CD4-positive, alpha-beta T cell treated with Interleukin-15 for 1 hour (primary cell): ENCODE measurements at regions not wholly inside any gene's neighbourhood (a gene's known extent, or its start where the extent isn't known, plus 50 kb on each side); places are given as distances from the start of the nearest gene placed in this dataset.
"Not testable (repeated sequence)": the region's sequence is repeated elsewhere in the genome, so short reads cannot be mapped to it uniquely, and the experiment has no call there.

Experiments used
- DNase-seq: peaks from one replicate; pipeline ENCODE4 v3.0.0-alpha.2; 2020

GRCh38 chr17:33574942-33575445, 281.9 kb upstream of the ASIC2 start:
- no peak for DNase-seq

DNA sequence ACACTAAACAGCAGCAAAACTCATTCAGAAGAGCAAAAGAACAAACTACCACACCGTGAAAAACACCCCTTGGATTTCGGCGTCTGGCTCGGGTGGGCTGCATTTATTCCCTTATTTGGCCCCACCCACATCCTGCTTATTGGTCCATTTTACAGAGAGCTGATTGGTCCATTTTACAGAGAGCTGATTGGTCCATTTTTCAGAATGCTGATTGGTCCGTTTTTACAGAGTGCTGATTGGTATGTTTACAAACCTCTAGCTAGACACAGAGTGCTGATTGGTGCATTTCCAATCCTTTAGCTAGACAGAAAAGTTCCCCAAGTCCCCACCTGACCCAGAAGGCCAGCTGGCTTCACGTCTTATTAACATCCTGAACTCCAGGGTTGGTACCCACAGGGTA, 286.6 kb upstream of the ASIC2 start:
- not testable (repeated sequence) for DNase-seq

DNA sequence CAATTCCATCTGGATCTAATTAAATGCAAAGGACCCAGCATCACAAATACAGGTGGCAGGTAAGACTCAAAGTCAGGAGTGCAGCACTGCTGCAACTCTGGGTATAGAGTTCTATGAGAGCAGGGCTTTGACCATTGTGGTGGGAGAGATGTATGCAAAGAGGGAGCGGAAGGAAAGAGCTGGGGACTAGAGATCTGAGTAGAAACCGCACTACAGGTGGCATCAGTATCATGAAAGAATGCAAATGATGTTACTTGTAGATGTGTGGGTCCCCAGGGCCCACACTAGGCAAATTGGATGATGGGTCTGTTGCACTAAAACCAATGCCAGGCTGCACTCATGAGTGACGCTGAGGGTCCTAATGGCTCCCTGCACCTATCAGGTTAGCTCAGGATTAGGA, 287.1 kb upstream of the ASIC2 start:
- no peak for DNase-seq

DNA sequence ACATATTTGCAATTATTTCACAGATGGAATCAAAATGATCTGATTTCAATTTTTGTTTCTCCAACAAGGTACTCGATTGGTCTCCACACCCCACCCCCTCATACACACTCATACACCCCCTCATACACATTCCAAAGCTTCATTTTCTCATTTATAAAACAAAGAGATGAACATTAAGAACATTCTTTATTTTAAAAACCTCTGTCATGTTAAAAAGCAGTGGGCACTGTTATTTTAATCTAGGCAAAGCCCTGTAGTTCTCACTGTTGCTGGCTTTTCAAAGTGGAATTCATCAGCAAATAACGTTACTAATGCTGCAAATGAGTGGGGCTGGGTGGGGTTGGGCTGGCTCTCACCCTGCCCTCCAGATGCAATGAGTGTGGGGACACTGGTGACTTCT, 289.6 kb upstream of the ASIC2 start:
- DNase-seq = no peak

DNA sequence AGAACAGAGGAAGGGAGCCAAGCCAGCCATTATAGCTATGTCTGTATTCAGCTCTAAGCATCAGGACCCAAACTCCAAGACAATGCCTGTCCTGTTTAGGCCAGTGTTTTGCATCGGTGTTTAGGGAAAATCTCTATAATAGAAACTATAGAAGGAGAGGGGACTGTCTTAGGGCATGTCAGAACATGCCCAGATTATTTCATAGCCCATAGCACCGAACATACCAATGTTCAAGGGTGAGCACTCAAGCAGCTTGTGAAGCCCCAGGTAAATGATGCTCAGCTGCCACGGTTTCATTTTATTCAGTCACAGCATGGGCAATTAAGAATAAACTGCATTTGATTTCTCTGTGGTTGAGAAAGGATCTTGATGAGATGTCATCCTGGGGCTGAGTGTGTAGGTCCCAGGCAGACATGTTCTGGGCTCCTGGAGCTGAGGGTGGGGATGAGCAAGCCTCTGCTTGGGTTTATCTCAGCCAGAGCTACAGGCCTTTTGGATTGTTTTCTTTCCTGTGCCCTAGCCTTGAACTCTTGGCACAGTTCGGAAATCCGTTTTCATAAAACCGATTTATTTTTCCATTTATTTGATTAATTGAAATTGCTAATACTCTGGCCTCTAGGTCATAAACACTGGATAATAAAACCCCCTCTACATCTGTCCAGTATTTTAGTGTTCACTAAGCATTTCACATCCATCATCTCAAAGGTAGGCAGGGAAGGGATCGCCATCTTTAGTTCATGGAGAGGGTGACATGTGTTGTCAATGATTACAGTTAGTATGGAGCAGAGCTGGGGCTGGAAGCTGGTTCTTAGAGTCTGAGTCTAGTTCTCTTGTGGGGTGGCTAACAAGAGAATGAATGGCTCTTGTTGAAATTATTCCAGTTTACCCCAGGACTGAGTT, 290.7 kb upstream of the ASIC2 start:
- no peak for DNase-seq

GRCh38 chr17:33593991-33594390, 300.9 kb upstream of the ASIC2 start:
- no peak for DNase-seq

DNA sequence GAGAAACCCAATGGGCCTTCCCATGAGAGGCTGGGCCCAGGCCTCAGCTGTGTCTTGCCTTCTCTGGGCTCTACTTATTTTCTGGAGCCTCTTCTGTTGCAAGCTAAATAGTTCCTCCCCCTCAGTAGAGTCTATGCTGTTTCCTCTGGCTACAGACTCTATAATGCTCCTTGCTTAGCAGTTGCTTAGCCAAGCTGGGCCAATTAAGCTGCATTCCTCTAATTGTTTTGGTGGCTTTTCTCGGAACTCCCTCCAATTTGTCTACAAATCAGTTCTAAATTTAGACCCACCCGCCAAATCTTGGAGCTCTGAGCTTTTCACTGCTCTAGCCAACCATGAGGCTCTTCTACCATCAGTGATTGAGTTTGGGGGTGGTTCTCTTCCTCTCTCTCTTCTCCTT, 302.7 kb upstream of the ASIC2 start:
- DNase-seq = no peak

DNA sequence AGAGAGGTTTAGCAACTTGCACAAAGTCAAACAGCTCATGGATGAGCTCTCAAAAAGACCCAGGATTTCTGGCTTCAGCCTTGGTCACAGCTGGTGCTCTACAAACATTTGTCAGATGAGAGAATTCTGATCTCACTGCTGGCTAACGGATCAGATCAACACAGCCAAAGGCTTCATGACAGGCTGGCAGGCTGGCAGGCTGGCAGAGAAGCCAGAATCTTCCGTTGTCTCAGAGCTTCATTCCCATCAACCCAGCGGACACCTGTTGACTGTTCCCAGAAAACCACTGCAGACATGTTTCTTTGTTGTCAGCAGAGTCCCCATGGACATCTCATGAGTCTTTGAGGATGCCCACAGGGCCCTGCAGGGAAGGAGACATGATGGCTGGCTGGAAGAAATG, 303.8 kb upstream of the ASIC2 start:
- no peak for DNase-seq

DNA sequence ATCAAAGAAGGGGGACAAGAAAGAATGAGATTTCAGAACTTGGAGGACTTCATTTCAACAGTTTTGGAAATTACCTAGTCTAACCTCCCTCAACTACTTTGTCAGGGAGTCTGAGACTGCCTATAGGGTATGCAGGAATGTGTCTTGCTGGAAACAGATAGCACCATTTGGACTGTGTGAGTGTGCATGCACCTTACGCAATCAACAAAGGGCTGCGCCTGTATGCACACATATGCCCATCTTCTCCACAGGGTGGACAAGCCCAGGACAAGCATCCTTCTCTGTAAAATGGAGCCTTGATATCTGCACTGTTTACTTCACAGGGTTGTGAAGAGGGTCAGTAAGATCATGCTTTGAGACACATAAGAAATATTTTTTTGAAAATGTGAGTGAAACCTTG, 305.7 kb upstream of the ASIC2 start:
- no peak for DNase-seq

- DNase-seq = no peak
Observed at GRCh38 chr17:33602981-33603380, 309.9 kb upstream of the ASIC2 start.

DNA sequence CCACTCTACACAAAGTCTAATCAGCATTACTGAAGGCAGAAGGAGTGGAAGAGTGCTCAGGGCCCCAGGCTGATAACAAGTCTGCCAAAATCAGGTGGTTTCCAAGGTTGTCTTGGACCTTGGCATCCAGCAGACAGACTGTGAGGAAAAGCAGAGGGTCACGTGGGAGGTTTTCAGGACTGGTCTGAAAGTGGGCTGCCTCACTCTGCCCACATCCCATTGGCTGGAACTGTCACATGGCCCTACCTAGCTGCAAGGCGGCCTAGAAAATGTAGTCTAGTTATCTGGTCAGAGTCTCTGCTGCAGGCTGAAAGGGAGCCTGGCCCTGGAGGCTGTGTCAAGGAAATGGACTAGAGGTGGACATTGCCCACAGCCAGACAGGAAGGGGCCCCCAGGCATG, 310.7 kb upstream of the ASIC2 start:
- no peak for DNase-seq

DNA sequence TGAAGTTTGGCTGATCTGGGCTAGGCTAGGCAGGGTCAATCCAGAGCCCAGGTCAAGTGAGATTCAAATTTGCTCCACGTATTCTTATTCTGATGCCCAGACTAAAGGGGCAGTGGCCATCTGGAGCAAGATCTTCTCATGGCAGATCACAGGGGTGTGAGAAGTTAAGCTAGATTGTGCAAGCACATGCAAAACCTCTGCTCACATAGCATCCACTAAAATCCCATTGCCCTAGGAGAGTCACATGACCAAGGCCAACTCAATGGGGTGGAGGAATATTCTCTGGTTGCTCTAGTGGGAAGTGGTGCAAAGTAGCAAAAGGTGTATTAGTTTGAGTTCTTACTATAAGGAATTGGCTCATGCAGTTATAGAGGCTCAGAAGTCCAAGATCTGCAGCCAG, 318.4 kb upstream of the ASIC2 start:
- no peak for DNase-seq

GRCh38 chr17:33615861-33616260, 322.8 kb upstream of the ASIC2 start:
- DNase-seq = no peak

DNA sequence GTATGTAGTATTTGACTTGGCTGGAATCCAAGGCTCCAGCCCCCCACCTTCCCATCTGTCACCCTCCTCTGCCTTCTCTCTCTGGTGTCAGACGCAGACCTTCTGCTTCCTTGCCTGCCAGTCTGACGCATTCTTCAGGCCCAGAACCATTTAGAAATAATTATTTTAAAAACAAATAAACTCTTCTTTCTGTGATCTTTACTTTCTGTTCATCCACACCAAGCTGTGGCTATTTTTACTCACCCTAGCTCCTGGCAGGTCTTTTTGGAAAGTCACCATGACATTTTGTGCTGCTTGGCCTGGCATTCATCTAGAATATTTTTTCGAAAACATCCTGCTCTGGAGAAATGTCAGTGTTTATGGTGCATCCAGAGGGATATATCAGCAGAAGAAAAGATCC, 330.7 kb upstream of the ASIC2 start:
- DNase-seq = no peak

GRCh38 chr17:33628500-33629346, 335.6 kb upstream of the ASIC2 start:
- DNase-seq = no peak

GRCh38 chr17:33633446-33633845, 340.4 kb upstream of the ASIC2 start:
- no peak for DNase-seq

DNA sequence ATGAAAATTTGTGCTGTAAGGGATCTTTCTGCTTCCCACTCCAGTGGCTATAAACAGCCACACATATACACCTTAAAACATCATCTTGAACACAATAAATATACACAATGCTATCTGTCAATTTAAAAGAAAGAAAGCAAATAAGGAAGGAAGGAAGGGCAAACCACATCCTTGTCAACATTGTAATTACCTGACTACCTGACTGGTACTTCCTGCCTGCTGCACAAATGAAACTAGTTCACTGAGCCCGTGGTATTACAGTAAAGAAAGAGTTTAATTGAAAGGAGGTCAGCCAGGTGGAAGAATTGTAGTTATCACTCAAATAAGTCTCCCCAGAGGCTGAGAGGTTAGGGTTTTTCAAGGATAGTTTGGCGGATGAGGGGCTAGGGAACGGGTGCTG, 344.4 kb upstream of the ASIC2 start:
- DNase-seq = no peak

DNA sequence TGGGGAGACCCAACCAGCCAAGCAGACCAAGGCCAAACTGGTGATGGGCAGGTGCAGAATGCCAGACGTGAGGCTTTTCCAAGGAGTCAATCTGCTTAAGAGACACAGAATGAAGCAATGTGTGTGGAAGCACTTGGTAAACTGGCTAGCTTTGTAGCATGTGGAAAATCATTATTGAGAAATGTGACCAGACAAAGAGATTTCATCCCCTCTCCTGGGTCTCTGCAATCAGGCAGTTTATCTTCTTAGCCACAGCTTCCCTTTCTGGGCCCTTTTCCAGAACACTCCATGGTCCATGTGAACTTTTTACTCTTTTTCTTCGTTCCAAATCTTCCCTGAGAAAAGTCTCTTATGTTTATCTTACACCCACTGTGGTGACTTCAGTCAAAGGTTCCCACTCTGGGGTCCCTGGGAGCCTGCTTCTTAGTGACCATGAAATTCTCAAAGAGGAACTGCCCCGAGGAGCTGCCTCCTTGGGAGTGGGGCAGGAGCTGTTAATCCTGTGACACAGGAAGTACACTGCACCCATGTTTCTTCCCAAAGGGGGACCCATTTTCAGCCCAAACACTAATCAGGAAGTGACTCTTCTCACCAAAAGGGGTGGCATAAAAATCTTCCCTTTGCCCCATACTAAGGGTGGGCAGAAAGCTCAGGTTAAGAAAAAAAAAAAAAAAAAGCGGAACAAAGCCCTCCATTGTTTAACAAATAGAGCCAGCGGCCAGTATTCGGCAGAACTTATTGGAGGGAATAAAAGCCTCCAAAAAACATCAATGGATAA, 346.2 kb upstream of the ASIC2 start:
- DNase-seq = no peak

DNA sequence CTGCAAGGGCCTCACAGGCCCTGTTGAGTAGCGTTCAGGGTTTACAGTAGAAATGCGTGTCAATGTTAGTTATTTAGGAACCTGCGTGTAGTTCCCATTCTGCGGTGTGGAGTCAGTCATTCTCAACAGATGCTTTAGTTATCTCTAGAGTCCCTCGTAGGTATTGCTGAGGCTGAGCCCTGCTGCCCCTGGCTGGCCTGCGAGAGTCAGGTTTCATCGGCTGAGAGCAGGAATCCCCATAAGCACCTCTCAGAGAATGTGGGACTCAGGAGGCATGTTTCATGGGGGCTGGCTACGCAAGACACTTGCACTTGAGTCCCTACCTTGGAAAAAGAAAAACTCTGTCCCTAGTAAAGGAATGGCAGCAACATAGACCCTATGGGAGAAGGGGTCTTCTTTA, 347.5 kb upstream of the ASIC2 start:
- no peak for DNase-seq

- DNase-seq = no peak
Observed at GRCh38 chr17:33642002-33642401, 348.9 kb upstream of the ASIC2 start.

GRCh38 chr17:33647956-33648355, 354.9 kb upstream of the ASIC2 start:
- DNase-seq = no peak

DNA sequence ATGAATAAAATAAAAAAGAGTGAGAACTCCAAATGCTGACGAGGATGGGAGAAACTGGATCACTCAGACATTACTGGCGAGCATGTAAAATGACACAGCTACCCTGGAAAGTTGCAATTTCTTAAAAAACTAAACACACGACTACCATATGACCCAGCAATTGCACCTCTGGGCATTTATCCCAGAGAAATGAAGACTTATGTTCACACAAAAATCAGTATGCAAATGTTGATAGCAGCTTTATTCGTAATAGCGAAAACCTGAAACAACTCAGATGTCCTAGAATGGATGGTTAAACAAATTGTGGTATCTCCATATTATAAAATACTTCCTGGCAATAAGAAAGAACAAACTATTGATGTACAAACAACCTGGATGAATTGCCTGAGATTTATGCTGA, 357.2 kb upstream of the ASIC2 start:
- no peak for DNase-seq

GRCh38 chr17:33651686-33652085, 358.6 kb upstream of the ASIC2 start:
- DNase-seq = no peak
